Lung (tissue), 11 donors: ENCODE measurements at regions not wholly inside any gene's neighbourhood (a gene's known extent, or its start where the extent isn't known, plus 50 kb on each side); places are given as distances from the start of the nearest gene placed in this dataset.

Experiments used
- ATAC-seq: fragments of 200-7000 bp; cut with Tn5 transposase; one replicate; pipeline ENCODE4 v1.9.1; 2020; ENCODE audit warnings: moderate number of reproducible peaks; ENCODE audit not compliant: insufficient read depth, low FRiP score
- DNase-seq, 3 donors: peaks; one replicate each; pipeline ENCODE4 v3.0.0-alpha.2; 2013 to 2017
- H3K27ac ChIP-seq, 2 donors: one replicate each; pipeline ENCODE4 v1.5.1; 2013; ENCODE audit warnings: mild to moderate bottlenecking in 2 of 2, moderate library complexity in 2 of 2, control low read depth in 1 of 2, inconsistent platforms in 1 of 2, low read depth in 1 of 2, low read length in 1 of 2
- H3K27me3 ChIP-seq, 3 donors: one replicate each; pipeline ENCODE4 v1.5.1; 2013; ENCODE audit warnings: low read length in 2 of 3; ENCODE audit not compliant: control insufficient read depth in 3 of 3, insufficient read depth in 3 of 3
- H3K36me3 ChIP-seq, 4 donors: one replicate each; pipeline ENCODE4 v1.5.1; 2013; ENCODE audit warnings: low read length in 4 of 4, mild to moderate bottlenecking in 1 of 4, moderate library complexity in 1 of 4; ENCODE audit not compliant: control insufficient read depth in 4 of 4, insufficient read depth in 4 of 4
- H3K4me1 ChIP-seq, 5 donors: one replicate each; pipeline ENCODE4 v1.5.1; 2013; ENCODE audit warnings: low read length in 5 of 5, mild to moderate bottlenecking in 2 of 5, moderate library complexity in 1 of 5; ENCODE audit not compliant: control insufficient read depth in 5 of 5, insufficient read depth in 5 of 5
- H3K4me3 ChIP-seq: one replicate; pipeline ENCODE4 v1.5.1; 2013; ENCODE audit warnings: mild to moderate bottlenecking, control low read depth, moderate library complexity
- H3K9ac ChIP-seq, 2 donors: one replicate each; pipeline ENCODE4 v1.5.1; 2013; ENCODE audit warnings: low read length in 2 of 2, control low read depth in 1 of 2; ENCODE audit not compliant: insufficient read depth in 1 of 2
- H3K9me3 ChIP-seq, 4 donors: one replicate each; pipeline ENCODE4 v1.5.1; 2013; ENCODE audit warnings: low read length in 3 of 4, mild to moderate bottlenecking in 1 of 4, moderate library complexity in 1 of 4; ENCODE audit not compliant: control insufficient read depth in 4 of 4, insufficient read depth in 3 of 4
- CTCF ChIP-seq: IDR thresholded peaks from 2 replicates; pipeline ENCODE4 v1.5.1; 2012; ENCODE audit warnings: mild to moderate bottlenecking; ENCODE audit errors: control extremely low read depth, extremely low read depth
- WGBS, 2 donors: extraction: QIAGEN DNeasy Blood & Tissue Kit; methylation state at CpG; one replicate each; pipeline ENCODE4 v1.1.7; 2013; 5-methylcytosine and 5-hydroxymethylcytosine counted together
- donor health status: control.
- donor health status: control.
- donor health status: Bipolar disorder and iron deficiency.
- donor health status: healthy.
- donor health status: DM: yes; HTN: yes; CAD: no.

- Histone ChIP-seq H3K36me3 (no peaks in the 10 kb centered on the region), H3K9me3 (no peaks in the 10 kb centered on the region), H3K27me3 (no peaks in the 10 kb centered on the region), H3K4me1 (peaks cover 0 to 13% (median 6%) of the 10 kb centered on the region in 5 donors), H3K9ac (no peak overlapping the region), H3K4me3 (no peak overlapping the region), H3K27ac (no peak overlapping the region)
- no peak for ATAC-seq
- 31 to 41% methylated on average over 17 of the region's 17 CpGs for WGBS, 2 donors
- no peak for TF ChIP-seq CTCF
- DNase-seq = peak; percentile 24 to 52 (median 30)
Observed at GRCh38 chr22:48369789-48370507, 1457.7 kb downstream of the BRD1 start.

GRCh38 chr22:48368975-48369525 lies 1458.6 kb downstream of the BRD1 start:
- Histone ChIP-seq H3K27me3 (no peaks in the 10 kb centered on the region), H3K9ac (no peak overlapping the region), H3K4me1 (peaks cover 0 to 13% (median 6%) of the 10 kb centered on the region in 5 donors), H3K4me3 (no peak overlapping the region), H3K9me3 (no peaks in the 10 kb centered on the region), H3K36me3 (no peaks in the 10 kb centered on the region), H3K27ac (no peak overlapping the region)
- no peak for ATAC-seq
- TF ChIP-seq CTCF = no peak
- 76 to 79% methylated on average over 11 of the region's 11 CpGs for WGBS, 2 donors
- no peak for DNase-seq

GRCh38 chr22:48367731-48368130 lies 1459.9 kb downstream of the BRD1 start:
- Histone ChIP-seq H3K27me3 (peaks cover 0 to 4% (median 0%) of the 10 kb centered on the region in 3 donors), H3K9ac (no peak overlapping the region), H3K9me3 (no peaks in the 10 kb centered on the region), H3K27ac (no peak overlapping the region), H3K36me3 (no peaks in the 10 kb centered on the region), H3K4me3 (no peak overlapping the region), H3K4me1 (peaks cover 0 to 13% (median 6%) of the 10 kb centered on the region in 5 donors)
- WGBS, 2 donors = 92 to 93% methylated on average over 12 of the region's 12 CpGs
- ATAC-seq (no peak), DNase-seq (no peak)
- TF ChIP-seq CTCF = no peak
